ENCODE measurements at regions not wholly inside any gene's neighbourhood (a gene's known extent, or its start where the extent isn't known, plus 50 kb on each side); places are given as distances from the start of the nearest gene placed in this dataset.

DNA sequence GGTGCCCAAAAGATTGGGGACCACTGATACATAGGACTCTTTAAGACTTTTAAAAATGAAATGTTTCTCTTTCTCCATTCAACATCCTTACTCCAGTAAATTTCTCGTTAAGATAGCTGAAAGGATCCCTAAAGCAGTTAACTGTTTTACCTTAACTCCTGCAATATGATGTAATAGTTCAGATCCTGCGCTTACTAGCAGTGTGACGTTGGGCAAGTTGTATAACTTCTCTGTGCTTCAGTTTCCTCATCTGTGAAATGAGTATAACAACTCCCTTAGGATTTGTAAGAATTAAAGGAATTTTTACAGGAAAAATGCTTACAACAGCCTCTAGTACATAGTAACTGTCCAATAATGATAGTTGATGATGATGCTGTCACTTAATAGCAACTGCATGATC, 158.9 kb downstream of the TANC2 start:
- H3K4me3 ChIP-seq (ENCODE audit: low read depth, low read length): no peak overlapping the region
- no peaks in the 10 kb centered on the region for H3K27me3 ChIP-seq (ENCODE audit: control insufficient read depth, insufficient read depth, low read length)
- TF ChIP-seq, protein P1, sequence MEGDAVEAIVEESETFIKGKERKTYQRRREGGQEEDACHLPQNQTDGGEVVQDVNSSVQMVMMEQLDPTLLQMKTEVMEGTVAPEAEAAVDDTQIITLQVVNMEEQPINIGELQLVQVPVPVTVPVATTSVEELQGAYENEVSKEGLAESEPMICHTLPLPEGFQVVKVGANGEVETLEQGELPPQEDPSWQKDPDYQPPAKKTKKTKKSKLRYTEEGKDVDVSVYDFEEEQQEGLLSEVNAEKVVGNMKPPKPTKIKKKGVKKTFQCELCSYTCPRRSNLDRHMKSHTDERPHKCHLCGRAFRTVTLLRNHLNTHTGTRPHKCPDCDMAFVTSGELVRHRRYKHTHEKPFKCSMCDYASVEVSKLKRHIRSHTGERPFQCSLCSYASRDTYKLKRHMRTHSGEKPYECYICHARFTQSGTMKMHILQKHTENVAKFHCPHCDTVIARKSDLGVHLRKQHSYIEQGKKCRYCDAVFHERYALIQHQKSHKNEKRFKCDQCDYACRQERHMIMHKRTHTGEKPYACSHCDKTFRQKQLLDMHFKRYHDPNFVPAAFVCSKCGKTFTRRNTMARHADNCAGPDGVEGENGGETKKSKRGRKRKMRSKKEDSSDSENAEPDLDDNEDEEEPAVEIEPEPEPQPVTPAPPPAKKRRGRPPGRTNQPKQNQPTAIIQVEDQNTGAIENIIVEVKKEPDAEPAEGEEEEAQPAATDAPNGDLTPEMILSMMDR (IDR thresholded peaks at IDR 0.05; ENCODE audit: insufficient read depth, low read length, poor library complexity, severe bottlenecking): no peak
- no peaks in the 10 kb centered on the region for H3K36me3 ChIP-seq (ENCODE audit: control insufficient read depth, insufficient read depth, low read length)
- DNase-seq (ENCODE audit: low read depth): no peak

DNA sequence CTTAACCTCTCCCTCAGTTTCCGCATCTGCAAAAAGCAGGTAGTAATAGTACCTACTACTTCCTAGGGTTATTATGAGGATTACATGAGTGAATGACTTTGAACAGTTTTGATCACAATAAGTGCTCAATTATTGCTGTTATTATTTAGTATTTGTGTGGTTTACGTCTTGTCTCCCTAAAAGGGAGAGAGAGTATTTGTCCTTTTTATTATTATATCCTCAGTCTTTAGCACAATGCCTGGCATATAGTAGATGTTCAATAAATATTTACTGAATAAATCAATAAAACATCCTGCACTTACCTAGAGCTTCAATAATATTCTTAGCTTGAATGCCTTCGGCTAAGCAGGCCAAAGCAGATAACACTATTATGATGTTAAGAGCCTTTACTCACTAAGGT, 160.0 kb downstream of the TANC2 start:
- DNase-seq (ENCODE audit: low read depth): no peak
- H3K27me3 ChIP-seq (ENCODE audit: control insufficient read depth, insufficient read depth, low read length): no peaks in the 10 kb centered on the region
- H3K36me3 ChIP-seq (ENCODE audit: control insufficient read depth, insufficient read depth, low read length): no peaks in the 10 kb centered on the region
- TF ChIP-seq, protein P1 (IDR thresholded peaks at IDR 0.05; ENCODE audit: insufficient read depth, low read length, poor library complexity, severe bottlenecking): no peak
- H3K4me3 ChIP-seq (ENCODE audit: low read depth, low read length): no peak overlapping the region

DNA sequence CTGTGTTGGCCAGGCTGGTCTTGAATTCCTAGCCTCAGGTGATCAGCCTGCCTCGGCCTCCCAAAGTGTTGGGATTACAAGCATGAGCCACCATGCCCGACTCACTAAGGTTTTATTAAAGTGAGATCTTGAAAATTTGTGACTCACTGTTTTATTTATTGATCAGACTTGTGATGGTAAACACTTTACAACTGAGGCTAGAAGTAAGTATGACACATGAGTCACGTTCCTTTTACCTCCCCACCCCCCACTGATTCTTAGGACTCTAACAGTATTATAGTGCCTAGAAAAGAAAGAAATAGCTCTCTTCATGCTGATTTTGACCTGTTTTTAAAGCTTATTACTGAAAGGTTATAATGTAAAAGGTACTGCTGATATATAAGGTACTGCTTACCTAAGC, 160.6 kb downstream of the TANC2 start:
- DNase-seq (ENCODE audit: low read depth): no peak
- Histone ChIP-seq H3K4me3 (ENCODE audit: low read depth, low read length) (no peak overlapping the region), H3K36me3 (ENCODE audit: control insufficient read depth, insufficient read depth, low read length) (no peaks in the 10 kb centered on the region), H3K27me3 (ENCODE audit: control insufficient read depth, insufficient read depth, low read length) (no peaks in the 10 kb centered on the region)
- TF ChIP-seq, protein P1 (IDR thresholded peaks at IDR 0.05; ENCODE audit: insufficient read depth, low read length, poor library complexity, severe bottlenecking): no peak

GRCh38 chr17:63132459-63132911, 166.4 kb downstream of the TANC2 start:
- Histone ChIP-seq H3K36me3 (ENCODE audit: control insufficient read depth, insufficient read depth, low read length) (no peaks in the 10 kb centered on the region), H3K27me3 (ENCODE audit: control insufficient read depth, insufficient read depth, low read length) (no peaks in the 10 kb centered on the region), H3K4me3 (ENCODE audit: low read depth, low read length) (no peak overlapping the region)
- TF ChIP-seq, protein P1 (IDR thresholded peaks at IDR 0.05; ENCODE audit: insufficient read depth, low read length, poor library complexity, severe bottlenecking): no peak
- DNase-seq (ENCODE audit: low read depth): no peak

DNA sequence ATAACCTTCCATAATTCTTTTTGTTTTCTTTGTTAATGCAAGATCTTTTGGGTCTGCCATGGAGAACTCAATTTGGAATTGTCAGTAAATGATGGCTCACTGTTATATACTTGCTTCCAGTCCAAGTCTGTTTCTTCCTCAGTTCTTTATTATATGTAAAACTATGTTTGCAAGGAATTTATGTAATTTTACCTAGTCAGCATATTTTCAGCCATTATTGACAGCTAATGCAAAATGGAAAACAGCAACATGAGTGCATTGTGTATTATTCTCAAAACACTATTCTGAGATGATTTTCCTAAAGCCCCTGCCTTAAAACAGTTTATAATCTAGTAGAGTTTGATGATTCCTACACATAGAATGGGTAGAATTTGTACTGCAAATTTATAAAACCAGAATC, 167.5 kb downstream of the TANC2 start:
- Histone ChIP-seq H3K4me3 (ENCODE audit: low read depth, low read length) (no peak overlapping the region), H3K36me3 (ENCODE audit: control insufficient read depth, insufficient read depth, low read length) (no peaks in the 10 kb centered on the region), H3K27me3 (ENCODE audit: control insufficient read depth, insufficient read depth, low read length) (no peaks in the 10 kb centered on the region)
- DNase-seq (ENCODE audit: low read depth): no peak
- TF ChIP-seq, protein P1 (IDR thresholded peaks at IDR 0.05; ENCODE audit: insufficient read depth, low read length, poor library complexity, severe bottlenecking): no peak

DNA sequence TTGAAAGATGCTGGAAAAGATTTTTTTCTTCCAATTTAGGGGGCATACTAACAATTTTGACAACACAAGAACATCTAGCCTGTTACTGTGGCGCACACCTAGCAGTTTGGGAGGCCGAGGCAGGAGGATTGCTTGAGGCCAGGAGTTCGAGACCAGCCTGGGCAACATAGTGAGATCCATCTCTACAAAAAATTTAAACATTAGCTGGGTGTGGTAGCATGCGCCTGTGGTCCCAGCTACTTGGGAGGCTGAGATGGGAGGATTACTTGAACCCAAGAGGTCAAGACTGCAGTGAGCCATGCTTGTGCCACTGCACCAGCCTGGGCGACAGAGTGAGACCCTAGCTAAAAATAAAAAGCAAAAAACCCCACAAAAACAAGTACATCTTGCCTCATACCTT, 168.8 kb downstream of the TANC2 start:
- TF ChIP-seq, protein P1 (IDR thresholded peaks at IDR 0.05; ENCODE audit: insufficient read depth, low read length, poor library complexity, severe bottlenecking): no peak
- H3K36me3 ChIP-seq (ENCODE audit: control insufficient read depth, insufficient read depth, low read length): no peaks in the 10 kb centered on the region
- no peaks in the 10 kb centered on the region for H3K27me3 ChIP-seq (ENCODE audit: control insufficient read depth, insufficient read depth, low read length)
- no peak for DNase-seq (ENCODE audit: low read depth)
- no peak overlapping the region for H3K4me3 ChIP-seq (ENCODE audit: low read depth, low read length)

Data from kidney epithelial cell (primary cell).